ENCODE measurements at regions not wholly inside any gene's neighbourhood (a gene's known extent, or its start where the extent isn't known, plus 50 kb on each side); places are given as distances from the start of the nearest gene placed in this dataset.
"Not testable (repeated sequence)": the region's sequence is repeated elsewhere in the genome, so short reads cannot be mapped to it uniquely, and the experiment has no call there.

DNA sequence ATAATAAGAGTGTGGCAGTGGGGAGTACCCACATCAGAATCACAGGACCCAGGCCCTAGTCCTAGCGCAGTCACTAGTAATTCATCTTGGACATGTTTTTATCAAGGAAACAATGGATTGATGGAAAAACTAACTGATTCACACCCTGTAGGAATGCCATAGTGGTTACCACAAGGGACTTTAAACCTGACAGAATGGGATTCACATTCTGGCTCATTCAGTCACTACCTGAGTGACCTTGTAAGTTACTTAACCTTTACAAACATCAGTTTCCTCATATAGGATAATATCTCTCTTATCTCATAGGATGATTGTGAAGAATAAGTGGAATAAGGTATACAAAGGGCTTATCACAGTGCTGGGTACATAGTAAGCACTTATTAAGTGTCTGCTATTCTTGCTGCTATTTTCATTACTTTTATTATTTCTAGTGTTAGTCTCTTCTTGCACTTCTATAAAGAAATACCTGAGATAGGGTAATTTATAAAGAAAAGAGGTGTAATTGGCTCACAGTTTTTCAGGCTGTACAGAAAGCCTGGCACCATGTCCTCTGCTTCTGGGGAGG lies 247.5 kb upstream of the KLF3 start:
- Histone ChIP-seq H4K20me1 (ENCODE audit: insufficient read depth, low read length) (no peaks in the 10 kb centered on the region), H3K27ac (ENCODE audit: low read depth, low read length, poor library complexity, severe bottlenecking) (no peak overlapping the region), H3K79me2 (ENCODE audit: insufficient read depth, low read depth, low read length) (no peaks in the 10 kb centered on the region), H3K4me3 (ENCODE audit: low read depth, low read length, poor library complexity, severe bottlenecking) (no peak overlapping the region), H2AFZ (ENCODE audit: low read length) (no peak overlapping the region), H3K4me1 (ENCODE audit: insufficient read depth, low read length, poor library complexity, severe bottlenecking) (no peaks in the 10 kb centered on the region), H3K9me2 (ENCODE audit: insufficient read depth, low read length) (no peaks in the 10 kb centered on the region), H3K36me3 (ENCODE audit: insufficient read depth, low read length) (no peaks in the 10 kb centered on the region), H3K4me2 (ENCODE audit: low read length) (no peak overlapping the region), H3K9me3 (ENCODE audit: low read length) (no peaks in the 10 kb centered on the region)
- ChIA-PET POLR2A (no interaction called here), CTCF (ENCODE audit: unreplicated experiment) (no interaction called here)
- no peak for DNase-seq (ENCODE audit: low spot score)
- intact Hi-C loops (cut with micrococcal nuclease; ENCODE audit: unreplicated experiment): no loop called here
- BruUV-seq (replicated peaks): no TSS peak
- TF ChIP-seq, protein P1, sequence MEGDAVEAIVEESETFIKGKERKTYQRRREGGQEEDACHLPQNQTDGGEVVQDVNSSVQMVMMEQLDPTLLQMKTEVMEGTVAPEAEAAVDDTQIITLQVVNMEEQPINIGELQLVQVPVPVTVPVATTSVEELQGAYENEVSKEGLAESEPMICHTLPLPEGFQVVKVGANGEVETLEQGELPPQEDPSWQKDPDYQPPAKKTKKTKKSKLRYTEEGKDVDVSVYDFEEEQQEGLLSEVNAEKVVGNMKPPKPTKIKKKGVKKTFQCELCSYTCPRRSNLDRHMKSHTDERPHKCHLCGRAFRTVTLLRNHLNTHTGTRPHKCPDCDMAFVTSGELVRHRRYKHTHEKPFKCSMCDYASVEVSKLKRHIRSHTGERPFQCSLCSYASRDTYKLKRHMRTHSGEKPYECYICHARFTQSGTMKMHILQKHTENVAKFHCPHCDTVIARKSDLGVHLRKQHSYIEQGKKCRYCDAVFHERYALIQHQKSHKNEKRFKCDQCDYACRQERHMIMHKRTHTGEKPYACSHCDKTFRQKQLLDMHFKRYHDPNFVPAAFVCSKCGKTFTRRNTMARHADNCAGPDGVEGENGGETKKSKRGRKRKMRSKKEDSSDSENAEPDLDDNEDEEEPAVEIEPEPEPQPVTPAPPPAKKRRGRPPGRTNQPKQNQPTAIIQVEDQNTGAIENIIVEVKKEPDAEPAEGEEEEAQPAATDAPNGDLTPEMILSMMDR (conservative IDR thresholded peaks at IDR 0.05; ENCODE audit: low read length): no peak
- no peak for TF ChIP-seq EZH2phosphoT487 (IDR thresholded peaks at IDR 0.05; ENCODE audit: borderline replicate concordance, low read depth, low read length)

GRCh38 chr4:38420254-38420653 lies 243.7 kb upstream of the KLF3 start:
- H3K79me2 ChIP-seq (ENCODE audit: insufficient read depth, low read depth, low read length); H3K4me1 ChIP-seq (ENCODE audit: insufficient read depth, low read length, poor library complexity, severe bottlenecking); intact Hi-C loops (cut with micrococcal nuclease; ENCODE audit: unreplicated experiment); H2AFZ ChIP-seq (ENCODE audit: low read length); H3K36me3 ChIP-seq (ENCODE audit: insufficient read depth, low read length); BruUV-seq (replicated peaks); DNase-seq (ENCODE audit: low spot score); H3K9me2 ChIP-seq (ENCODE audit: insufficient read depth, low read length); CTCF ChIA-PET (ENCODE audit: unreplicated experiment); H3K27ac ChIP-seq (ENCODE audit: low read depth, low read length, poor library complexity, severe bottlenecking); H4K20me1 ChIP-seq (ENCODE audit: insufficient read depth, low read length); H3K4me3 ChIP-seq (ENCODE audit: low read depth, low read length, poor library complexity, severe bottlenecking); H3K9me3 ChIP-seq (ENCODE audit: low read length); H3K4me2 ChIP-seq (ENCODE audit: low read length): not testable (repeated sequence)
- POLR2A ChIA-PET: interaction anchor here (0.5 kb wide), 1 partner anchor 1225 kb away, joined by 5 read pairs; no protein-coding TSS in a partner anchor

DNA sequence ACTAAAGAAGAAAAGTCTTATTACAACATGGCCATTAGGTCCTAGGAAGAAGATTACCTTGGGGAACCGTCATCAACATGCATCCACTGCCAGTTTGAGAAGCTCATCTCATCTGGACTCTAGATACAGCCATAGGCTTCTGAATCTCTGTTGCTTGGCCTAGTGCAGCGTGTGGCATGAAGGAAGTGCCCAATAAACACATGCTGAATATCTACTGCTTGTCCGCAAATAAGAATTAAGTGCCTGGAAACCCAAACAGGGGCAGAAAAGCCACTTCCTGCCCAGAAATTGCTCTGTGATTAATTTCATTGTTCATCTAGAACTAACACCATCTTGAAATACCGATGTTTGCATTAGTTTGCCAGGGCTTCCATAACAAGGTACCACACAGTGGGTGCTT lies 241.1 kb upstream of the KLF3 start:
- CTCF ChIA-PET (ENCODE audit: unreplicated experiment): no interaction called here
- no TSS peak for BruUV-seq (replicated peaks)
- intact Hi-C loops (cut with micrococcal nuclease; ENCODE audit: unreplicated experiment): no loop called here

More for the DNA sequence above, 241.1 kb upstream of the KLF3 start:
- no peaks in the 10 kb centered on the region for H3K9me3 ChIP-seq (ENCODE audit: low read length)
- H4K20me1 ChIP-seq (ENCODE audit: insufficient read depth, low read length): no peaks in the 10 kb centered on the region
- H3K4me2 ChIP-seq (ENCODE audit: low read length): no peak overlapping the region
- TF ChIP-seq EZH2phosphoT487 (IDR thresholded peaks at IDR 0.05; ENCODE audit: borderline replicate concordance, low read depth, low read length): no peak
- TF ChIP-seq, protein P1 (conservative IDR thresholded peaks at IDR 0.05; ENCODE audit: low read length): no peak
- no peaks in the 10 kb centered on the region for H3K79me2 ChIP-seq (ENCODE audit: insufficient read depth, low read depth, low read length)
- H3K36me3 ChIP-seq (ENCODE audit: insufficient read depth, low read length): no peaks in the 10 kb centered on the region
- no peaks in the 10 kb centered on the region for H3K4me1 ChIP-seq (ENCODE audit: insufficient read depth, low read length, poor library complexity, severe bottlenecking)
- DNase-seq (ENCODE audit: low spot score): no peak
- no peaks in the 10 kb centered on the region for H3K9me2 ChIP-seq (ENCODE audit: insufficient read depth, low read length)
- H3K27ac ChIP-seq (ENCODE audit: low read depth, low read length, poor library complexity, severe bottlenecking): no peak overlapping the region
- no peak overlapping the region for H3K4me3 ChIP-seq (ENCODE audit: low read depth, low read length, poor library complexity, severe bottlenecking)
- POLR2A ChIA-PET: no interaction called here
- H2AFZ ChIP-seq (ENCODE audit: low read length): no peak overlapping the region

Data from OCI-LY7 (cell line).